ENCODE measurements at regions not wholly inside any gene's neighbourhood (a gene's known extent, or its start where the extent isn't known, plus 50 kb on each side); places are given as distances from the start of the nearest gene placed in this dataset.

DNA sequence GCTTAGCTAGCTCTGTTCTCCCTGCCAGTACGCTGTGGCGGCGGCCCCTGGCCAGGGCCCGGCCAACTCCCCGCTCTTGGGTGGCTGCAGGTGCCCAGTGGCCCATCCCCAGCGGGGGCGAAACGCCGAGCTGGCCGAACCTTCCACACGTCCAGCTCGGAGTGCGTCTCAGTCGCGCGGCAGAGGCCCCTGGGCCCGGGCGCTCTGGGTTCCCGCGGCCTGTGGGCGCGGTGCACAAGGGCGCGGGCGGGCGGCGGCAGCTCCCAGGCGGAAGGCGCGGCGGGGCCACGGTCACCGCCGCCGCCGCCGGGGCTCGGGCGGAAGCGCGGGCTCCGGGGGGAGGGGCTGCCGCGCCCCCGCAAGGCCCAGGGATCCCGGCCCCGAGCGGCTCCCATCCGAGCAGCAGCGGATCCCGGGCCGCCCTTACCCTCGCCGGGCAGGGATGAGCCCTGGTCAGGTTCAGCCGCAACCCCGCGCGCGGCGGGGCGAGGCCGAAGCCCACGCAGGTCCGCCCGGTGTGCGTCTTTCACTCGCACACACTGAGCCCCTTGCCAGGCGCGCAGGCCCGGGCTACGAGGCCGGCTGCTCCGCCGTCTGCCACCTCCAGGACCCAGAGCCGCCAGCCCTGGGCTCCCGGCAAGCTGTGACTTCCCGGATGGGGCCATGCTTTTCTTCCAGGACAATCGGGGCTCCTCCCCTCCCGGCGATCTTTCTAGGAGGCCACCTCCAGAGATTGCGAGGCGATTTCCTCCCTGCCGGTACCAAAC is 54.2 kb downstream of the CCDC54 start:
- TF ChIP-seq POLR2A (IDR thresholded peaks at IDR 0.05), result peak in 1 of 2 donors; percentile 52
- TF ChIP-seq, protein P1, sequence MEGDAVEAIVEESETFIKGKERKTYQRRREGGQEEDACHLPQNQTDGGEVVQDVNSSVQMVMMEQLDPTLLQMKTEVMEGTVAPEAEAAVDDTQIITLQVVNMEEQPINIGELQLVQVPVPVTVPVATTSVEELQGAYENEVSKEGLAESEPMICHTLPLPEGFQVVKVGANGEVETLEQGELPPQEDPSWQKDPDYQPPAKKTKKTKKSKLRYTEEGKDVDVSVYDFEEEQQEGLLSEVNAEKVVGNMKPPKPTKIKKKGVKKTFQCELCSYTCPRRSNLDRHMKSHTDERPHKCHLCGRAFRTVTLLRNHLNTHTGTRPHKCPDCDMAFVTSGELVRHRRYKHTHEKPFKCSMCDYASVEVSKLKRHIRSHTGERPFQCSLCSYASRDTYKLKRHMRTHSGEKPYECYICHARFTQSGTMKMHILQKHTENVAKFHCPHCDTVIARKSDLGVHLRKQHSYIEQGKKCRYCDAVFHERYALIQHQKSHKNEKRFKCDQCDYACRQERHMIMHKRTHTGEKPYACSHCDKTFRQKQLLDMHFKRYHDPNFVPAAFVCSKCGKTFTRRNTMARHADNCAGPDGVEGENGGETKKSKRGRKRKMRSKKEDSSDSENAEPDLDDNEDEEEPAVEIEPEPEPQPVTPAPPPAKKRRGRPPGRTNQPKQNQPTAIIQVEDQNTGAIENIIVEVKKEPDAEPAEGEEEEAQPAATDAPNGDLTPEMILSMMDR (IDR thresholded peaks at IDR 0.05), result no peak
- peak; percentile 45 to 78 (median 77) for DNase-seq
- H3K4me1 ChIP-seq, result peaks cover 0 to 22% (median 2%) of the 10 kb centered on the region in 4 donors
- peak overlapping the region; percentile 85 to 89 (median 88) for H3K4me3 ChIP-seq
- H3K27ac ChIP-seq, result peak overlapping the region; percentile 85 to 95 (median 92)
- no peaks in the 10 kb centered on the region for H3K36me3 ChIP-seq
- H3K27me3 ChIP-seq, result no peaks in the 10 kb centered on the region
- no peaks in the 10 kb centered on the region for H3K9me3 ChIP-seq

- Histone ChIP-seq H3K9me3 (no peaks in the 10 kb centered on the region), H3K27me3 (no peaks in the 10 kb centered on the region), H3K36me3 (no peaks in the 10 kb centered on the region), H3K4me1 (peaks cover 0 to 22% (median 2%) of the 10 kb centered on the region in 4 donors), H3K4me3 (peak overlapping the region; percentile 85 to 89 (median 88)), H3K27ac (peak overlapping the region; percentile 85 to 95 (median 92))
- DNase-seq, result no peak
- TF ChIP-seq, protein P1 (IDR thresholded peaks at IDR 0.05), result peak in 1 of 6 experiments; percentile 4
- TF ChIP-seq POLR2A (IDR thresholded peaks at IDR 0.05), result no peak
These were observed 54.8 kb downstream of the CCDC54 start for GRCh38 chr3:107432013-107432515.

- DNase-seq, result no peak
- H3K4me3 ChIP-seq, result peak overlapping the region in 1 of 4 donors; percentile 86
- peaks cover 0 to 22% (median 2%) of the 10 kb centered on the region in 4 donors for H3K4me1 ChIP-seq
- no peaks in the 10 kb centered on the region for H3K9me3 ChIP-seq
- H3K36me3 ChIP-seq, result no peaks in the 10 kb centered on the region
- H3K27ac ChIP-seq, result no peak overlapping the region
- no peaks in the 10 kb centered on the region for H3K27me3 ChIP-seq
- TF ChIP-seq POLR2A (IDR thresholded peaks at IDR 0.05), result no peak
- TF ChIP-seq, protein P1 (IDR thresholded peaks at IDR 0.05), result peak in 1 of 6 experiments; percentile 15
These were observed 55.4 kb downstream of the CCDC54 start for GRCh38 chr3:107432646-107433045.

GRCh38 chr3:107436029-107436428 is 58.8 kb downstream of the CCDC54 start:
- TF ChIP-seq, protein P1 (IDR thresholded peaks at IDR 0.05), result no peak
- no peak for TF ChIP-seq POLR2A (IDR thresholded peaks at IDR 0.05)
- Histone ChIP-seq H3K4me1 (peaks cover 0 to 8% (median 1%) of the 10 kb centered on the region in 4 donors), H3K36me3 (no peaks in the 10 kb centered on the region), H3K27ac (no peak overlapping the region), H3K4me3 (no peak overlapping the region), H3K9me3 (no peaks in the 10 kb centered on the region), H3K27me3 (no peaks in the 10 kb centered on the region)
- no peak for DNase-seq

DNA sequence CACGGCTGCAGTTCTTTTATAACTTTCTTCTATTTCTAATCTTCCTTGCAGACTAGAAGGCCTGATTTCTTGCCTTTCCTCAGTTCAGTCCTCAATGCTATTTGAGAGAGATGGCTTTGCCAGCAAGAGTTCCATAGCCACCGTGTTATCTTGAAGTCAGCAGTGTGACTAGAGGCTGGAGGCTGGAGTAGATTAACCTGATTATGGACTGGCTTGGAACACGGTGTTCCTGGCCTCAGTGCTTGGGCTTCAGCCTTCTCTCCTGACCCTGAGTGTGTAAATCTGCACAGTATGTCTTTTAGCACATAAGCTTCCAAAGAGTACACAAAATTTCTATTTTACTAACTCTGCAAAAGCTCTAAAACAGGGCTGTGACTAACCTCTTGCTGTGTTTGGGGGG is 61.4 kb downstream of the CCDC54 start:
- no peak overlapping the region for H3K4me3 ChIP-seq
- no peak for TF ChIP-seq POLR2A (IDR thresholded peaks at IDR 0.05)
- TF ChIP-seq, protein P1 (IDR thresholded peaks at IDR 0.05), result no peak
- H3K9me3 ChIP-seq, result no peaks in the 10 kb centered on the region
- H3K4me1 ChIP-seq, result no peaks in the 10 kb centered on the region
- DNase-seq, result no peak
- H3K36me3 ChIP-seq, result no peaks in the 10 kb centered on the region
- no peak overlapping the region for H3K27ac ChIP-seq
- H3K27me3 ChIP-seq, result no peaks in the 10 kb centered on the region
